ENCODE measurements at regions not wholly inside any gene's neighbourhood (a gene's known extent, or its start where the extent isn't known, plus 50 kb on each side); places are given as distances from the start of the nearest gene placed in this dataset.
"Not testable (repeated sequence)": the region's sequence is repeated elsewhere in the genome, so short reads cannot be mapped to it uniquely, and the experiment has no call there.

DNA sequence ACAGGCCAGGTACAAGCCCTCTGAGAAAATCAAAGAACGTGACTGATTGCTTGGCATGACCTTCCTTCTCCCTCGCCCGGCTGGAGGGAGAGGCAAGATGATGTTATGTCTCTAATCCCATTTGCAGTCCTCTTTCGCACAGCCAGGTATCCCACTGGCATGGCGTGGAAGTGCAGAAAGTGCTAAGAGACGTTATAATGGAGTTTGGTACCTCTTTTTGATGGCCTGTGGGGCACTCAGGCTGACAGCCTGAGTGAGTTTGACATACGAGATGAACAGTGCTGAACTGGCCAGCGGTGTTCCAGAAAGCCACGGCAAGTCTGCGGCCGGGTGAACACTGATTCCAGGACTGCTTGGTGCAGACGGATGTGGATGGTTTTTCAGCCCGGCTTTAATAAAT is 241.6 kb downstream of the RAB11FIP2 start:
- FAIRE-seq (no peak), DNase-seq (ENCODE audit: low read depth) (no peak)
- Histone ChIP-seq H3K36me3 (ENCODE audit: control insufficient read depth, insufficient read depth, low read length) (no peaks in the 10 kb centered on the region), H3K27me3 (ENCODE audit: control insufficient read depth, insufficient read depth, low read length) (no peaks in the 10 kb centered on the region), H3K4me3 (ENCODE audit: low read depth, low read length) (no peak overlapping the region)
- TF ChIP-seq, protein P1, sequence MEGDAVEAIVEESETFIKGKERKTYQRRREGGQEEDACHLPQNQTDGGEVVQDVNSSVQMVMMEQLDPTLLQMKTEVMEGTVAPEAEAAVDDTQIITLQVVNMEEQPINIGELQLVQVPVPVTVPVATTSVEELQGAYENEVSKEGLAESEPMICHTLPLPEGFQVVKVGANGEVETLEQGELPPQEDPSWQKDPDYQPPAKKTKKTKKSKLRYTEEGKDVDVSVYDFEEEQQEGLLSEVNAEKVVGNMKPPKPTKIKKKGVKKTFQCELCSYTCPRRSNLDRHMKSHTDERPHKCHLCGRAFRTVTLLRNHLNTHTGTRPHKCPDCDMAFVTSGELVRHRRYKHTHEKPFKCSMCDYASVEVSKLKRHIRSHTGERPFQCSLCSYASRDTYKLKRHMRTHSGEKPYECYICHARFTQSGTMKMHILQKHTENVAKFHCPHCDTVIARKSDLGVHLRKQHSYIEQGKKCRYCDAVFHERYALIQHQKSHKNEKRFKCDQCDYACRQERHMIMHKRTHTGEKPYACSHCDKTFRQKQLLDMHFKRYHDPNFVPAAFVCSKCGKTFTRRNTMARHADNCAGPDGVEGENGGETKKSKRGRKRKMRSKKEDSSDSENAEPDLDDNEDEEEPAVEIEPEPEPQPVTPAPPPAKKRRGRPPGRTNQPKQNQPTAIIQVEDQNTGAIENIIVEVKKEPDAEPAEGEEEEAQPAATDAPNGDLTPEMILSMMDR (IDR thresholded peaks at IDR 0.05; ENCODE audit: insufficient read depth, low read length, severe bottlenecking): no peak

GRCh38 chr10:117807441-117807840 is 239.3 kb downstream of the RAB11FIP2 start:
- Histone ChIP-seq H3K27me3 (ENCODE audit: control insufficient read depth, insufficient read depth, low read length) (no peaks in the 10 kb centered on the region), H3K36me3 (ENCODE audit: control insufficient read depth, insufficient read depth, low read length) (no peaks in the 10 kb centered on the region), H3K4me3 (ENCODE audit: low read depth, low read length) (no peak overlapping the region)
- TF ChIP-seq, protein P1 (IDR thresholded peaks at IDR 0.05; ENCODE audit: insufficient read depth, low read length, severe bottlenecking): no peak
- FAIRE-seq (no peak), DNase-seq (ENCODE audit: low read depth) (no peak)

- H3K36me3 ChIP-seq (ENCODE audit: control insufficient read depth, insufficient read depth, low read length); H3K4me3 ChIP-seq (ENCODE audit: low read depth, low read length); H3K27me3 ChIP-seq (ENCODE audit: control insufficient read depth, insufficient read depth, low read length); FAIRE-seq: not testable (repeated sequence)
- DNase-seq (ENCODE audit: low read depth): peak; percentile 24
Measured at GRCh38 chr10:117815816-117816215, 230.9 kb downstream of the RAB11FIP2 start.

GRCh38 chr10:117817116-117817515 is 229.6 kb downstream of the RAB11FIP2 start:
- DNase-seq (ENCODE audit: low read depth): no peak
- FAIRE-seq: no peak
- TF ChIP-seq, protein P1 (IDR thresholded peaks at IDR 0.05; ENCODE audit: insufficient read depth, low read length, severe bottlenecking): no peak
- no peaks in the 10 kb centered on the region for H3K27me3 ChIP-seq (ENCODE audit: control insufficient read depth, insufficient read depth, low read length)
- H3K36me3 ChIP-seq (ENCODE audit: control insufficient read depth, insufficient read depth, low read length): no peaks in the 10 kb centered on the region
- no peak overlapping the region for H3K4me3 ChIP-seq (ENCODE audit: low read depth, low read length)

DNA sequence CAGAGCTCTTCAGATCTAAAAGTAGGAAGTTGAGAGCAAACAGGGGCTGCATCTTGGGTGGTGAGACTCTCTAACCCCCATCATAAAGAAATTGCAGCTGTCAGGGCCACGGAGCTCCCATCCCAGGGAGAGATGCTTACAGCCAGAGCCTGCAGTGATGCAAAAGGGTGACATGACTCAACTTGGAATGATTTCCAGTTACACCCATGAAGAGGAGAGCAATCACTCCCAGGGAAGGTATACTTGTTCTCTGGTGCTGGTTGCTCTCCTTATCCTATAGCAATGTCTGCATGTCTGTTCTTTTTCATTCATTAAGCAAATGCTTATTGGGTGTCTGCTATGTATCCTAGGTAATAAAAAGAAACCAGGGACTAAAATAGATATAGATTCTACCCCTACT is 228.0 kb downstream of the RAB11FIP2 start:
- Histone ChIP-seq H3K36me3 (ENCODE audit: control insufficient read depth, insufficient read depth, low read length) (no peaks in the 10 kb centered on the region), H3K27me3 (ENCODE audit: control insufficient read depth, insufficient read depth, low read length) (no peaks in the 10 kb centered on the region), H3K4me3 (ENCODE audit: low read depth, low read length) (no peak overlapping the region)
- no peak for FAIRE-seq
- peak; percentile 18 for DNase-seq (ENCODE audit: low read depth)
- TF ChIP-seq, protein P1 (IDR thresholded peaks at IDR 0.05; ENCODE audit: insufficient read depth, low read length, severe bottlenecking): no peak

- no peak for DNase-seq (ENCODE audit: low read depth)
- TF ChIP-seq, protein P1 (IDR thresholded peaks at IDR 0.05; ENCODE audit: insufficient read depth, low read length, severe bottlenecking): no peak
- no peak for FAIRE-seq
- Histone ChIP-seq H3K36me3 (ENCODE audit: control insufficient read depth, insufficient read depth, low read length) (no peaks in the 10 kb centered on the region), H3K4me3 (ENCODE audit: low read depth, low read length) (no peak overlapping the region), H3K27me3 (ENCODE audit: control insufficient read depth, insufficient read depth, low read length) (no peaks in the 10 kb centered on the region)
Measured at GRCh38 chr10:117819304-117819703, 227.4 kb downstream of the RAB11FIP2 start.
